Mucosa of descending colon (tissue), 3 donors: ENCODE measurements at regions not wholly inside any gene's neighbourhood (a gene's known extent, or its start where the extent isn't known, plus 50 kb on each side); places are given as distances from the start of the nearest gene placed in this dataset.

Source experiments
- ATAC-seq: fragments of 200-7000 bp; cut with Tn5 transposase; one replicate; pipeline ENCODE4 v1.9.1; 2020; ENCODE audit warnings: mild to moderate bottlenecking, moderate library complexity
- DNase-seq, 3 donors: peaks; one replicate each; pipeline ENCODE4 v3.0.0-alpha.2; 2020
- H3K36me3 ChIP-seq: fragments of 200-600 bp; one replicate; pipeline ENCODE4 v1.8.0; 2021; ENCODE audit warnings: low read depth, mild to moderate bottlenecking
- H3K4me1 ChIP-seq: fragments of 200-600 bp; one replicate; pipeline ENCODE4 v1.8.0; 2021; ENCODE audit warnings: low read depth, mild to moderate bottlenecking
- H3K4me3 ChIP-seq: fragments of 200-600 bp; one replicate; pipeline ENCODE4 v1.8.0; 2021; ENCODE audit warnings: mild to moderate bottlenecking
- H3K9me3 ChIP-seq: fragments of 200-600 bp; one replicate; pipeline ENCODE4 v1.8.0; 2021; ENCODE audit warnings: mild to moderate bottlenecking
- CTCF ChIP-seq: fragments of 200-600 bp; IDR thresholded peaks from one replicate; pipeline ENCODE4 v1.8.0; 2022; ENCODE audit warnings: antibody characterized with exemption, mild to moderate bottlenecking
- intact Hi-C, 2 donors: fragments of 100-400 bp; cut with DNase I in 1 of 2; cut with micrococcal nuclease in 1 of 2; formaldehyde crosslinking; loops; one replicate each; pipeline versions ENCODE4 v1.11.0 to v1.11.1; 2022; cut with DNase I, micrococcal nuclease
- donor health status: DM: no; HTN: no; CAD: no; lungs with moderate emphysema.
- donor health status: DM: no; HTN: no; CAD: no.
- donor health status: DM: no; HTN: yes; CAD: no.

- DNase-seq = no peak
- TF ChIP-seq CTCF = no peak
- intact Hi-C loops = no loop called here
- Histone ChIP-seq H3K4me3 (no peak overlapping the region), H3K4me1 (no peaks in the 10 kb centered on the region), H3K36me3 (no peaks in the 10 kb centered on the region), H3K9me3 (no peaks in the 10 kb centered on the region)
- ATAC-seq = no peak
Measured at GRCh38 chr2:224272237-224272910, 129.5 kb downstream of the FAM124B start.

DNA sequence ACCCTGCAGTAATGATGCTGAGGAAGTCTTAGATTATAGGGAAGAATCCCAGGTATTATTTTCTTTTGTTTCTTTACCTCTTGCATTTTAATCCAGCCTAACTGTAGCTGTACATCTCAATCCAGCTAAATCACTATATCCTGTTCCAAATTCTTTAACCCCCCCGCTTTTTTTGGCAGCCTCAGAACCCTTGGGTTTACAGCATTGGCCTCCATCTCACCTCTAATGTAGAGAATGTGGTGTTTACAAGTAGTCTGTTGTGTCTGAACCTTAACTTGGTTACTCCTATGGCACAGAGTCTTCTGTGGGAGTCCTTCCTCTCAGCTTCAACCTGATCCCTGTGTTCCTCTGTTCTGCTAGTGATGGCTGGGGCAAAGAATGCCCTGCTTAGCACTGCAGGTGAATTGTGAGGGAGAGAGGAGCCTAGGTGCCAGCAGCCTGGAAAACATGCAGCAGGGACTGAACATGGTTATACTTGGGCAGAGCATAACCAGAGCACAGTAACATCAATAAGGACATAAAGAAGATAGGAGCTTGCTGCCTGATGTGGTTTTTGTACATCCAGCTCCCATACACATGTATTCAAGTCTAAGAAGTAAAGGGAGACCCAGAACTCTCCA, 130.2 kb downstream of the FAM124B start:
- intact Hi-C loops = no loop called here
- DNase-seq = no peak
- Histone ChIP-seq H3K4me3 (no peak overlapping the region), H3K4me1 (no peaks in the 10 kb centered on the region), H3K9me3 (no peaks in the 10 kb centered on the region), H3K36me3 (no peaks in the 10 kb centered on the region)
- TF ChIP-seq CTCF = no peak
- no peak for ATAC-seq

GRCh38 chr2:224268441-224268840, 133.5 kb downstream of the FAM124B start:
- intact Hi-C loops = no loop called here
- Histone ChIP-seq H3K4me1 (no peaks in the 10 kb centered on the region), H3K9me3 (no peaks in the 10 kb centered on the region), H3K4me3 (no peak overlapping the region), H3K36me3 (no peaks in the 10 kb centered on the region)
- DNase-seq (no peak), ATAC-seq (peak; percentile 82)
- no peak for TF ChIP-seq CTCF

GRCh38 chr2:224264259-224264658, 137.6 kb downstream of the FAM124B start:
- H3K4me3 ChIP-seq = no peak overlapping the region
- no peak for TF ChIP-seq CTCF
- DNase-seq (no peak), ATAC-seq (no peak)
- H3K9me3 ChIP-seq = no peaks in the 10 kb centered on the region
- H3K4me1 ChIP-seq = no peaks in the 10 kb centered on the region
- no peaks in the 10 kb centered on the region for H3K36me3 ChIP-seq
- intact Hi-C loops = no loop called here

DNA sequence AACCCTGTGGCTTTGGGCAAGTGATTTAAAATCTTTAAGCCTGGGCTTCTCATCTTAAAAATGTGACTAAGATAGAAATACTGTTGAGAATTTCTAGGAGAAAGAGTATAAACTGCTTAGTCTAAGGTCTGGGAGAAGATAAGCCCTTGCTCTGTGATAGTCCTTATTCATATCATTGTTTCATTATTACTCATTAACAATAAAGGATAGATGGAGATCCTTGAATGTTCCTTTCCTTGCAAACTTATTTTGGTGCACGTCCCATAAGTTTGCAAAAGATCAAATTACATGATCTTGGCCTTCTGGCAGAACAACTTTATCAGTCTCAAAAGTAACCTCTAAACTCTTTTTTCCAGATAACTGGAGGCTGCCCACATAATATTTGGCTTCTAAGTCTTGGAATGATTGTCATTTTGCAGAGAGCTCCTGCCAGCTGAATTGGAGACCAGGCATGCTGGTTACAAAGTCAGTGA, 138.3 kb downstream of the FAM124B start:
- TF ChIP-seq CTCF = no peak
- Histone ChIP-seq H3K36me3 (no peaks in the 10 kb centered on the region), H3K4me3 (no peak overlapping the region), H3K4me1 (no peaks in the 10 kb centered on the region), H3K9me3 (no peaks in the 10 kb centered on the region)
- ATAC-seq (no peak), DNase-seq (no peak)
- intact Hi-C loops = no loop called here
